ENCODE measurements at regions not wholly inside any gene's neighbourhood (a gene's known extent, or its start where the extent isn't known, plus 50 kb on each side); places are given as distances from the start of the nearest gene placed in this dataset.
"Not testable (repeated sequence)": the region's sequence is repeated elsewhere in the genome, so short reads cannot be mapped to it uniquely, and the experiment has no call there.

DNA sequence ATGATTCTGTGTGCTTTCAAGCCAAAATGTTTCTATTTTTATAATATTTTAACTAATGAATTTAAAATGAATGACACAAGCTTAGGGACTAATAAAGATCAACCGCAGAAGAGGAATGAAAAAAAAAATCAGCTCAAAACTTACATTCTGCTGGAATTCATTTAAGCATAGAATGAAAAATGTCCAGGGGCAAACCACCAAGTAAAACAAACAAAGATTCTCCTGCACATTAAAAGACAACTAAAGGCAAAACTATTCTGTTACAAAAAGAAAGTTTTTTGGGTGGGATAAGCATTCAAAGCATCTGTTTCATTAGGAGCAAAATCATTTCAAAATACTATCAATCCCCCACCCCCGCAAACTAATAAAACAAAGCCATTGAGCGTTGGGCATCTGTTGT, 99.3 kb upstream of the SOX11 start:
- no peak for DNase-seq

DNA sequence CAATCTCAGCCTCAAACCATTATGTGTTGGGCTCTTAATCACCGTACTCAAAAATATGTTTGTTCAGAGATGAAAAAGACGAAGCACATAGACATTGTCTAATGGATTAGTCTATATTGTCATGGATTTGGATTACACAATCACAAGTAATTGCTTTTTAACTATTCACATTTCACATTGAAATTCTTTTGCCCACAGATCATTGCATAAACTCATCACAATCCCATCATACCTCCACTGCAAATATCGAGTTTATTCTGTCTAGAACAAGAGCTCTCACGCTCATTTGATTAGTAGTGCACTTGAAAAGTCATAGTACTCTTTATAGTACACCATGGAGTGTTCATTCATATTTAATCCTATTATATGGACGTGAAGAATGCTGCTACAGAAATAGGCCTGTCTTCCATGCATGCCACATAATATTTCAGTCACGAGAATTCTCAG, 97.9 kb upstream of the SOX11 start:
- no peak for DNase-seq

DNA sequence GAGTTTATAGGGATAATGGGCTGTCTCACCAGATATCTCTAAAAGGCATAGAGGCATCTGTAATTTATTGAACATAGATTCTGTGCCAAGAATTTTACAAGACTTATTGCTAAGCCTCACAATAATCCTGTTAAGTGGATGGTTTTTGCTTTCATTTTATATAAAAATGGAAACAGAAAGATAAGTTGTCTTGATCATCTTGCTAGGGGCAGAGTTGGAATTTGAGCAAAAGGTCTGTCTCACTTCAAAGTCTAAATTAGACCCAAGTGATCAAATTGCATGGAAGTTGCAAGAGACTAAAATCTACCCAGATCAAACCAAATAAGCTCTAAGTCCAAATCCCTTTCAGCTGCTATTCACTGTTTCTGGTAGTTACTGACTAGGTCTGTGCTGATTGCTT, 95.3 kb upstream of the SOX11 start:
- no peak for DNase-seq

DNA sequence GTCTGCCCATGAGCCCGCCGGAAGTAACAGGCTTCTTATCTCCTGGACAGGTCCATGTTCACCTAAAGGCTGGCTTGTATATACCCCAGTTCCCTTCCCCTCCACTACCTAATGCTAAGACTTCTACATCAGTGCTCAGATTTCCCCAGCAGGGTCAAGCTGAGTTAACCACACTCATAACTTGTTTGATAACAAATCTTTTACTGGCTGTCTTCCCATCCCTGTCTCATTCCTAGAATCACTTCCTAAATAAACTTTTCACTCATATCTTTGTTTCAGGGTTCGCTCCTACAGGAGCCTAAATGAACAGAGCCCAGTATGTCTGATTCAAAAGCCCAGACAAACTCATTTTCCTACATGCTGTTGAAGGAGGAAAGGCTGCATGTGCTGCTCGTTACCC, 94.0 kb upstream of the SOX11 start:
- no peak for DNase-seq

DNA sequence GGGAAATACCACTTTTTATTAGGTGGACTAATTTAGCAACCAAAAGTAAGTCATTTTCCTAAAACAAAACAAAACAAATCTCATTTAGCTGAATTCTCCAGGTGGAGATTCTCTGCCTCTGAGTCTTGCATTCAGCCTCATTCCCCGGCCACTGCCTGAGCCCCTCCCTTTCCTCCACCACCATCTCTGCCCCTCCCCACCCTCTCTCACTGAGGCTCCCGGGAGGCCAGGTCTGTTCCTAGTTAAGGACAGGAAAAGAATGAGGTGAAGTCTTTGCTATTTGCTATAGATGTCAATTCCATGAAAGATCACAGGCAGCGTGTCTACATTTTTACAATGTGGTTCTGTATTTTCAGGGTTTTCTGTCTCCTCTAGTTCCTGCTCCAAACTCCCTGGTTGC, 83.0 kb upstream of the SOX11 start:
- no peak for DNase-seq

DNA sequence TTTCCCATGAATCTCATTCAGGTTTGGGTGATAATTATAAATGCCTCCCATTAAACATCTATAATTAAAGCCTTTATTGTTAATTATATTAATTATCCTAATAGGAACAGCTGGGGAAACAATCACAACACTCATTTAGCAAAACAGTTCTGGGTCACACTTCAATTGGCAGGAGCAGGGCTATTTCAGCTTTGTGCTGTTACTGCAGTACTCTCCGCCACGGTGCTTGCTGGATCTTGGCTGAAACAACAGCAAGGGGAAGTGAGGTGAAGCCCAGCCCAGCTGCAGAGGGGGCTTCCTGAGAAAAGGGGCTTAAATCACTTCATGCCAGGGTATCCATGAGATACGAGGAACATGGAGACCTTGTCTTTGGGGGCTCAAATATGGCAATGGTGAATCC, 79.5 kb upstream of the SOX11 start:
- no peak for DNase-seq

DNA sequence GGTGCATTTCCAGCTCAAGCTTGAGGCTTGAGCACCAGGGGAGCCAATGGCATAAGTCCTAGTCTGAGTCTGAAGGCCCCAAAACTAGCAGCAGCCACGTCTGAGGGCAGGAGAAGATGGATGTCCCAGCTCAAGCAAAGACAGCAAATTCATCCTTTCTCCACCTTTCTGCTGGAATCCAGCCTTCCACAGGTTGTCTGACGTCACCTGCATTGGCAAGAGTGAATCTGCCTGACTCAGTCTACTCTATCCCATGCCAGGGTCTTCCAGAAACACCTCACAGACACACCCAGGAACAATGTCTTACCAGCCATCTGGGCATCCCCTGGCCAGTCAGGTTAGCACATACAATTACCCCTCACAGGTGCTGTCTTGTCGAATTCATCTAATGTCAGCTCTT, 76.2 kb upstream of the SOX11 start:
- no peak for DNase-seq

DNA sequence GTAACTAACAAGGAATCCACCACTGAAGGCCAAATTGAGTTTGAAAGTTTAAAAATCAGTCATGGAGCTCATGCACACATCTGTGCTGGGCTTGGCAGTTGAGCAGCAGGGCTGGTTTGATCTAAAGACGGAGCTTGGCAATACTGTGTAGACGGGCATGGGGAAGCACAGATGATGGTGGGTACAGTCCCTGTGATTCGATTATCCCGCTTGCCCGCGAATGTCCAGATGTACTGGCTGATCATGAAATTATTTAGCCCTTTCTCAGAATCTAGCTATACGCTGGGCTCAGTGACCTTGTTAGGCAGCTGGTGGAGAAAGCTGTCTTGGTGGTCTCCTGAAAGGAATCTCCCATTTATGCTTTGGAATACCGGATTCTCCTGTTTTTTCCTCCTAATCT, 74.8 kb upstream of the SOX11 start:
- no peak for DNase-seq

DNA sequence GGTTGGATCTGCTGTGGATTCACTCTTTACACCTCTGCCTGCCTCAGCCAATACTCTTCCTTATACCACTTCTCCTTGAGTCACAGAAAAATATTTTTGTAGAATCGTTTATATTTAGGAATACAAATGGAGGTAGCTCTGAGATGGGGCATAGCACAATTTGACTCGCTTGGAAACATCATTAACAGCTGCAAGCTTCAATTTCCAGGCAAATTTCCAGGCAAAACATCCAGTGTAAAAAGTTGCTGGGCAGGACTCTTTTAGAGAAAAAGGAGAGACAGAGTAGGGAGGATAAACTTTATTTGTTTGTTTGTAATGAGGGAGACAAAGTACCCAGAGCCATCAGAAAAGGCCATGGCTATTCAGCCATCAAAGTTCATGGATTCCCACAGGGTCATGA, 74.4 kb upstream of the SOX11 start:
- no peak for DNase-seq

DNA sequence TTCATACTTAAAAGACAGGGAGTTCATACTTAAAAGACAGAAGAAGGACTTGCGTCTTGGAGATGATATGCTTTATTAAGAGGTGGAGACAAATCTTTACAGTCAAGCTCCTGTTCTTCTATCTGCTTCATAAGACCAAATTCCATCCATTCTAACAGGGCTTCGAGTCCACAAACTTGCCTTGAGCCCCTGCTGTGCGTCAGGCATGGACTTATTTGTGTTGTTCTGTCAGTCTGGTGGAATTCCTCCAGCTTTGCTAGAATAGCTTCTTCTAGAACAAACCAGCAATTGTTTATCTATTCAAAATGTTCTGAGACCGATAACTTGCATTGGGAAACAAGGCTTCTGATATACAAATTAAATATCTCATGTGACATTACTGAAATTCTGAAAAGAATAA, 73.9 kb upstream of the SOX11 start:
- no peak for DNase-seq

DNA sequence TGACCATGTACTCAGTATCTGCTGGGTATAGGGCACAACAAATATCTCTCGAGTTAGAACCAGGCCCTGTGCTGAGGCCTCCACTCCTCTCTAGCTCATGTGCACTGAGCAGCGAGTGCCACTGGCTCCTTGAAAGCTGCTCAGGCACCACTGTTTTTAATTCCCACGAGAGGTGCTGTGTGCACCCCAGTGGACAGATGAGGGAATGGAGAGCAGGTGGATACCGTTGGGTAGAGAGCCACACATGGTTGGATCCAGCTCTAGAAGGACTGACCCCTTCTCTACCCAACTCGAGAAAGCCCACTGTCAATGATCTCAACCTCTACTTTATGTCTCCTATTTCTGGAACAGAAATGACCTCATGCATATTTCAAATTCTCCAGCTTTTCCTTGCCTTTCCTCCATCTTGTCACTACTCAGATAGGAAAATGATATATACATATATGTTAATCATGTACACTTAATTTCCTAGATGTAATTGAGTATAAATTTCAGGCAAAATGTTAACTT, 66.6 kb upstream of the SOX11 start:
- not testable (repeated sequence) for DNase-seq

DNA sequence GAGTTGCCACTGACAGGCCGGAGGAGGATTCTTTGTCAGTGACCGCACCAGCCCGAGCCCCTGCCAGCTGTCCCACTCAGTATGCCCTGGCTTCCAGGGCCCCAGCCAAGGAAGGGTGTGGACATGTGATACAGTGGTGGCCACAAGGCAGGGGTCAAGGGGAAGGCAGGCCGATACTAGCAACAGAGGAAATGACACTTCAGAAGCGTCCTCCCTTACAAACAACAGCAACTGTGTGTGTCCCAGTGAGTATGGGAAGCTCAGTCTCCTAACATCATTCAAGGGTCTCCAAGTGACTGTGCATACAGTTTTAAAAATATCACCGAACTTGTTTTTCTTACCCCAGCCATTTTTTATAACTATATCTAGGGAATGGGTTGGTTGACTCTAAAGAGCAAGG, 63.7 kb upstream of the SOX11 start:
- not testable (repeated sequence) for DNase-seq

DNA sequence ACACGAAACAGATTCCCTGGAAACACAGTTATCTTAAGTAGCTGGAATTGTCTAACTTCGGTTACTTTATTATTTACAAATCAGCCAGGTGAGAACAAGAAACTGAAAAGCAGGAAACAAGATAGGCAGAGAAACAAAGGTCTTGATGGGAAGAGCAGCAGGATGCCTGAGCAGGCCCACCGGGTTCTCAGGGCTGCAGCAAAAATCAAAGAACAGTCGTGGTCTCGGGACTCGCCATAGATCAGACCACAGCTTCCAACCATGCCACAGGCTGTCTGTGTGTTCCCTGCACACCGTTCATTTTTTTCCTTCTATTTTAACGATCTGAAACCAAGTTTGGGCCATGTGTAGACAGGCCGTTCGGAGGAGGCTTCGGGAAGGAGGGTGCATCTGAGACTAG, 62.7 kb upstream of the SOX11 start:
- DNase-seq, result not testable (repeated sequence)

DNA sequence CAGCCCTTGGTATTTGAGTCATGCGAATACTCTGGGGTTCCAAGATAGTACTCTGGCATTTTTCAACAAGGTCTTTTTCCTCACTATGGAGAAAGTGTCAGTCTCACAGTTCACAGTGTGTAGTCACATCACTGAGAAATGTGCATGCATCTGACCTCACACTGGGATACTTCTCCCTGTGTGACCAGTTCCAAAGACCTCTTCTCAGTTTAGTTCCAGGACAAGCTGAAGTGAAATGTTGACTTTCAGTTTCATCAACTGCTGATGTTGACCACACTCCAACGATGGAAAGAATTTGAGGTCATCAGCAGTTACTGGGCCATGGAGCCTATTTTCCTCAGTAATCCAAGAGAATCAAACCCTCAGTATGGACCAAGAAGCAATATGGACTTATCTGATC, 55.1 kb upstream of the SOX11 start:
- DNase-seq, result not testable (repeated sequence)

All from inflammatory macrophage treated with lipopolysaccharide for 1 hour (primary cell).